SJSA1 (cell line): ENCODE measurements at regions not wholly inside any gene's neighbourhood (a gene's known extent, or its start where the extent isn't known, plus 50 kb on each side); places are given as distances from the start of the nearest gene placed in this dataset.
A peak's percentile ranks its signal among the peaks of the same experiment; 100 is the strongest.

ENCODE experiments used
- DNase-seq, 2 experiments: peaks; one replicate each; pipeline ENCODE4 v3.0.0-alpha.2; 2015 to 2020; ENCODE audit warnings: low spot score in 2 of 2, low read depth in 1 of 2
- H3K27ac ChIP-seq: fragments of 250-450 bp; sonication (Bioruptor Pico); 2 replicates; pipeline ENCODE4 v1.5.1; 2020; ENCODE audit warnings: mild to moderate bottlenecking, moderate library complexity
- H3K27me3 ChIP-seq: fragments of 250-450 bp; sonication (Bioruptor Pico); replicated peaks from 2 replicates; pipeline ENCODE4 v1.5.1; 2020; ENCODE audit warnings: mild to moderate bottlenecking, moderate library complexity
- H3K36me3 ChIP-seq: fragments of 250-450 bp; sonication (Bioruptor Pico); 2 replicates; pipeline ENCODE4 v1.5.1; 2020; ENCODE audit warnings: mild to moderate bottlenecking
- H3K4me1 ChIP-seq: fragments of 250-450 bp; sonication (Bioruptor Pico); replicated peaks from 2 replicates; pipeline ENCODE4 v1.6.1; 2021; ENCODE audit warnings: mild to moderate bottlenecking
- H3K4me3 ChIP-seq: fragments of 250-450 bp; sonication (Bioruptor Pico); 2 replicates; pipeline ENCODE4 v1.5.1; 2020; ENCODE audit warnings: mild to moderate bottlenecking
- H3K9me3 ChIP-seq: fragments of 250-450 bp; sonication (Bioruptor Pico); replicated peaks from 2 replicates; pipeline ENCODE4 v1.5.1; 2020; ENCODE audit warnings: mild to moderate bottlenecking

DNA sequence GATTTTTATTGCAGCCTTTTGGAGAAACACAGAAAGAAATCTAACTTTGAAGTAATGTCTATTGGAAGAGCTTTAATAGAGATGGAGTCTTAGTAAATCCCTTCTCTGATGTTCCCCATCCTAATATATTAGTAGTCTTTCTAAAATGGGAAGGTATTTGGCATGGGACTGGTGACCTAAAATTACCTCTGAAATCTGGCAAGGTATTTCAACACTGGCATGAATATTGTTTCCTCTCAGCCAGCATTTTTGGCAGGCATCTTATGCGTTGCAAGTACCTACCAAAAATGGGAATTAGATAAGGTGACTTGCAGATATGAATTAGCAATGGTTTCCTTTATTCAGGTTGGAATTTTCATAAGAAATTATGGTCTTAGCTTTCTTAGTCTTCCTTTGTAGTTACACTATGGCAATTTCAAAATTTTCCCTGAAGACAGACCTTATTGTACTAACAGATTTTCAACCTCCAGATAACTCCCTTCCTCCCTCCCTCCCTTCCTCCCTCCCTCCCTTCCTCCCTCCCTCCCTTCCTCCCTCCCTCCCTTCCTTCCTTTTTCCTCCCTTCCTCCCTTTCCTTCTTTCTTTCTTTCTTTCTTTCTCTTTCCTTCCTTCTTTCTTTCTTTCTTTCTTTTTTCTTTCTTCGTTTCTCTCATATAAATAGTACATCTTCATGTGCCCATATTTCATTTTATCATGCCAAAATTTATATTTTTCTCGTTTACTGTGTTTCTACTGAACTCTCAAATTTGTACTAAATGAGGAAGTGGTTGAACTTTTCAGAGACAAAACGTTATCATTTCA, 168.2 kb upstream of the KCNMB2 start:
- no peaks in the 10 kb centered on the region for H3K4me1 ChIP-seq
- no peak overlapping the region for H3K27ac ChIP-seq
- no peaks in the 10 kb centered on the region for H3K27me3 ChIP-seq
- no peak overlapping the region for H3K4me3 ChIP-seq
- no peaks in the 10 kb centered on the region for H3K9me3 ChIP-seq
- H3K36me3 ChIP-seq = no peaks in the 10 kb centered on the region
- DNase-seq = no peak

DNA sequence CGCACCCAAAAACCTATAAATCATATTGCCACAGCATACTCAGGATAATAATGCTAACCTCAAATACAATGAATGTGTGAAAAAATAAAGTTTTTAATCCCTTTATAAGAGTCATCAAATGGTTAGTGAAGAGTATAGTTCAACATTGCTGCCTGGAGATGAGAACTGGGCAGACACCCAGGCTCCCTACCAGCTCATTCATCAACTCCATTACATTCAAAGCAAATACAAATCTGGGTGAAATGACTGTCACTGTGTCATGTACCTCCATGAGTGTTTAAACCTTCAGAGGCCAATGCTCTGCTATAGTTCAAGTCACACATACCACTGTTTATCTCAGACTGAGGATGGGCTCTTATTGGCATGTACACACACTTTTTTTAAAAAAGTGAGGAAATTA, 167.2 kb upstream of the KCNMB2 start:
- Histone ChIP-seq H3K27ac (no peak overlapping the region), H3K4me3 (no peak overlapping the region), H3K27me3 (no peaks in the 10 kb centered on the region), H3K9me3 (no peaks in the 10 kb centered on the region), H3K4me1 (no peaks in the 10 kb centered on the region), H3K36me3 (no peaks in the 10 kb centered on the region)
- DNase-seq = no peak

DNA sequence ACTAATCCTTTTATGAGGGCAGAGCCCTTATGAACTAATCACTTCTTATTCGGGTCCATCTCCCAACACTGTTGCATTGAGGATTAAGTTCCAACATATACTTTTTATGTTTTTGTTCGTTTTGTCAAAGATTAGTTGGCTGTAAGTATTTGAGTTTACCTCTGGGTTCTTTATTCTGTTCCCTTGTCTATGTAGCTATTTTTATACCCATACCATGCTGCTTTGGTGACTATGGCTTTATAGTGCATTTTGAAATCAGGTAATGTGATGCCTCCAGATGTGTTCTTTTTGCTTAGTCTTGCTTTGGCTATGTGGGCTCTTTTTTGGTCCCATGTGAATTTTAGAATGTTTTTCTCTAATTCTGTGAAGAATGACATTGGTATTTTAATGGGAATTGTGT, 166.4 kb upstream of the KCNMB2 start:
- Histone ChIP-seq H3K27me3 (no peaks in the 10 kb centered on the region), H3K36me3 (no peaks in the 10 kb centered on the region), H3K4me1 (no peaks in the 10 kb centered on the region), H3K4me3 (no peak overlapping the region), H3K9me3 (no peaks in the 10 kb centered on the region), H3K27ac (no peak overlapping the region)
- DNase-seq = no peak

DNA sequence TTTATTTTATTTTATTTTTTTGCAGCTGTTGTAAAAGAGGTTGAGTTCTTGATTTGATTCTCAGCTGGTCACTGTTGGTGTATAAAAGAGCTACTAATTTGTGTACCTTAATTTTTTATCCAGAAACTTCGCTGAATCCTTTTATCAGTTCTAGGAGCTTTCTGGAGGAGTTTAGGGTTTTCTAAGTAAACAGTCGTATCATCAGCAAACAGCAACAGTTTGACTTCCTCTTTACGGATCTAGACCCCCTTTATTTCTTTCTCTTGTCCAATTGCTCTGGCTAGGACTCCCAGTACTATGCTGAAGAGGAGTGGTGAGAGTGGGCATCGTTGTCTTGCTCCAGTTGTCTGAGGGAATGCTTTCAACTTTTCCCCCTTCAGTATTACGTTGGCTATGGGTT, 165.8 kb upstream of the KCNMB2 start:
- no peak for DNase-seq
- no peak overlapping the region for H3K4me3 ChIP-seq

DNA sequence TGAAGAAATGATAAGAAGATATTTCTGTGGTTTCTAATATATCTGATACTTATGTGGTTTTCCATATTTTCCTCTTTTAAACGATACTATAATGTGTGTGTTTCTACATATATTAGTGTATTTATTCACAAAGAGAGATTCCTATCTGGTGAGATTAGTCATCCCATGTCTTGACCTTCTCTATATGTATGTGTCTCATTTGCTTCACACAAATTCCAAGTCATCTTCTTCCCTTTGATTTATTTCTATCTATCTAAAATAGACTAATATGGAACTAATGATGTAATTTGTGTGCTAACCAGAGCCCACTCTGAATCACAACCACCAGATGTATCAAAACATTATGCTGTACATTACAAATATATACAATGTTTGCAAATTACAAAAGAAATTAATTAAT, 154.7 kb upstream of the KCNMB2 start:
- peaks cover 14% of the 10 kb centered on the region for H3K4me1 ChIP-seq
- H3K27me3 ChIP-seq = no peaks in the 10 kb centered on the region
- no peaks in the 10 kb centered on the region for H3K9me3 ChIP-seq
- H3K4me3 ChIP-seq = no peak overlapping the region
- H3K36me3 ChIP-seq = no peaks in the 10 kb centered on the region
- DNase-seq = no peak
- no peak overlapping the region for H3K27ac ChIP-seq

More for the DNA sequence above, 165.8 kb upstream of the KCNMB2 start:
- no peak overlapping the region for H3K27ac ChIP-seq
- H3K36me3 ChIP-seq = no peaks in the 10 kb centered on the region
- no peaks in the 10 kb centered on the region for H3K9me3 ChIP-seq
- H3K4me1 ChIP-seq = no peaks in the 10 kb centered on the region
- H3K27me3 ChIP-seq = no peaks in the 10 kb centered on the region

DNA sequence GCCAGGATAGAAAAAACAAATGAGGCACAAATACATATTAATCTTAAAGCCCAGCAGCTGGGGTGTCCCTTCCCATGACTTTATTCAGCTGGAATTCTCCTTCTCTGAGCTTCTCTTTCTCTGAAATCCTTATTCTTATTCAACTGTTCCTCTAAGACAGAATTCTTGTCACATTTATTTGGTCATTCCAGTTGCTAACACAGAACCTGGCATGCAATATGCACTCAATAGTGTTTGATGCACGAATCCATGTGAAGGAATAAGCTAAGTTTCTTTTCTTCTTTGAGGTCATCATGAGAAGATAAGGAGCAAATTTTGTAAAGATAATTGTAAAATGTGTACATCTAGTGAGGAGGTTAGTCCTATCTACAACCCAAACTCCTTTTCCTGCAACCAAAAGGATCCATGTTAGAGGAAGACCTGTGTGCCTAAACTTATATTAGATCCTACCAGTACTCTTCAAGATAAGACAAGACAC, 154.2 kb upstream of the KCNMB2 start:
- Histone ChIP-seq H3K4me3 (no peak overlapping the region), H3K36me3 (no peaks in the 10 kb centered on the region), H3K27ac (0 out of 2 replicates have a peak overlapping the region, but pooled peaks have one; percentile 8), H3K4me1 (peaks cover 14% of the 10 kb centered on the region), H3K9me3 (no peaks in the 10 kb centered on the region), H3K27me3 (no peaks in the 10 kb centered on the region)
- no peak for DNase-seq

DNA sequence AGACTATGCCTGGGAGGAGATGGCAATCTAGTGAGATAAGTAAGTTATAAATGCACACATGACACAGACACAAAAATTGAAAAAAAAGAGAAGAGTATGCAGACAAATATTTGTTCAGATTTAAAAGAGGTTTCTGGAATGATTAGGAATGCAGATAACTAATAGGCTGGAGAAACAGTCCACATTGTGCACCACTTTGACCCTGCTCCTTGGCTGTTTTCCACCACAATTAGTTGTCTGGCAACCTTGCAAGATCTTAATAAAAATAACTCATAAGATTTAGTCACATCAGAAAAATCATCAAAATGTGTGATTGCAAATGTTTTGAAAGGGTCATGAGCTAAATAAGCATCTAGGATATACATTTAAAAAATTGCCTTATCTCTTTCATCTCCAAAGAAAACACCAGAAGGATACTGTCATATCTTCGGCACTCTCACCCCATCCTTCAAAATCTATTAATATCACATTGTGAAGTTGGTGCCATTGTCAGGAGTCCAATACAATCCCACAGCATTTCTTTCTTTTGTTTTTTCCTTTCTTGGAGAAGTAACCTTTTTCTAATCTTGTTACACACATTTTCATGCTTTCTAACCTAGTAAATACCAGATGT, 153.7 kb upstream of the KCNMB2 start:
- 0 out of 2 replicates have a peak overlapping the region, but pooled peaks have one; percentile 8 for H3K27ac ChIP-seq
- no peaks in the 10 kb centered on the region for H3K9me3 ChIP-seq
- no peak overlapping the region for H3K4me3 ChIP-seq
- H3K4me1 ChIP-seq = peaks cover 14% of the 10 kb centered on the region
- no peaks in the 10 kb centered on the region for H3K36me3 ChIP-seq
- peak in 1 of 2 experiments; percentile 42 for DNase-seq
- no peaks in the 10 kb centered on the region for H3K27me3 ChIP-seq

DNA sequence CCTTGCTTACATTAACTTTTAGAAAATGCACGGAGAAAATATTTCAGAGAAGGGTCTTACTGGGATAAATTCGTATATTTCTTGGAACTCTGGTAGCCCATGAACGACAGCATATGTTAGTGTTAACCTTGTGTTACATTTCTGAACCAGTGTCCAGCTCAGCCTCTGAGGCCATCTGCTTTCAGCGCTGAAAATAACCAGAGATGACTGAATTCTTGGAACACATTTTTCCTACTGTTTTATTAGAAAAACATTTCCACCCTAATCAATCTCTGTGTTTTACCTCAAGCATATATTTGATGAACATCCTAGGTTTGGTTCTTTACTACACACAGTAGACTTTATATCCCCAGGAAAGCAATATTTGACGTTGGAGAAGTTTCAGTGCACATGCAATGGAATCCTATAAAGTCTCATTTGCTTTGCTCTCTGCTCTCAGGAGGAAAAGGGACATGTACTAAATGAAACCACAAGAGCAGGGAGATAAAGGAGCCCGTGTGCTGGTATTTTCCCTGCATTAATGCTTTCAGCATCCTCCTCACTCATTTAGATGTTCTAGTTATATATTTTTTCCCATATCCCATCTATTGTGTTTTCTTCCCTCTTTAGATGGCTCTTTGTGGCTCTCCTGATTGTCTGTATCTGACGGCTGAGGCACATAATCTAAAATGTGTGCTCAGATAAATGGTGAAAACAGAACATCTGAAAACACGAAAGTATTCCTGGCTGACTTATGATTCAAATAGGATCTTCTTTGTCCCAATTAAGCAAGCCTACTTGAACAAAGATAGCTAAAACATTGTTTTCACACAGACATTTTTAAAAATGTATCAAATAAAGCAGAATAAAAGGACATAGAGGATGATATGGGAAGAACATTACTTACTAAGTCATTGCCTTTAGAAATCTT, 151.7 kb upstream of the KCNMB2 start:
- DNase-seq = no peak
- no peaks in the 10 kb centered on the region for H3K9me3 ChIP-seq
- no peak overlapping the region for H3K27ac ChIP-seq

DNA sequence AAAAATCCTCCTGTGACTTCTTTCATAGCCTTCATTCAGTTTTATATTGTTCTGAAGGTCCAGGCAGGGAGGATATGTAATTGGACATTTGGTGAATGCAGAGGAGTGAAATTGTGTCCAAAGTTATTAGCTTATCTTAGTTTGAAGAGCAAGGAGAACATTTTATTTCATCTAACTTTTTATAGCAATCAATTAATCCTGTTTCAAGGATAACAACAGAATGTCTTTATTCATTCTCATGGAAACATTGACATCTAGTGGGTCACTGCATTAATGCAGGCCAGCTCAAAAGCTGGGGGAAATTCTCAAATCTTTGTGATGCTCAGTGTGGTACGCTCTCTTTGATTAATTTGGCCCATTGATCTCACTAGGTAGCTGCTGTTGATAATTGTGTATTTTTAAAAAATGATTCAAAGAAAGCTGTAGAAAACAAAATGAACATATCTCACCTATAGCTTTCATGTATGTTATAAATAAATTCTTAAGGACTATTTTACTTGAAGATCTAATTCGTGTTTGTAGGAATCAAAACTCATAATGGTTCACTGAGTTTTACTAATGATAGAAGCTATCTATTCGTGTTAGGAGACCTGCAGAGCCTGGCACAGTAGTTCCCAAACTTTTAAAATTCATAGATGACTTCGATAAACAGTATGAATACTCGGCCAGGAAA, 150.8 kb upstream of the KCNMB2 start:
- Histone ChIP-seq H3K4me1 (peaks cover 14% of the 10 kb centered on the region), H3K4me3 (no peak overlapping the region), H3K9me3 (no peaks in the 10 kb centered on the region), H3K36me3 (no peaks in the 10 kb centered on the region), H3K27ac (no peak overlapping the region), H3K27me3 (no peaks in the 10 kb centered on the region)
- DNase-seq = peak in 1 of 2 experiments; percentile 48

More for the DNA sequence above, 151.7 kb upstream of the KCNMB2 start:
- Histone ChIP-seq H3K4me1 (peaks cover 14% of the 10 kb centered on the region), H3K4me3 (no peak overlapping the region), H3K36me3 (no peaks in the 10 kb centered on the region), H3K27me3 (no peaks in the 10 kb centered on the region)

DNA sequence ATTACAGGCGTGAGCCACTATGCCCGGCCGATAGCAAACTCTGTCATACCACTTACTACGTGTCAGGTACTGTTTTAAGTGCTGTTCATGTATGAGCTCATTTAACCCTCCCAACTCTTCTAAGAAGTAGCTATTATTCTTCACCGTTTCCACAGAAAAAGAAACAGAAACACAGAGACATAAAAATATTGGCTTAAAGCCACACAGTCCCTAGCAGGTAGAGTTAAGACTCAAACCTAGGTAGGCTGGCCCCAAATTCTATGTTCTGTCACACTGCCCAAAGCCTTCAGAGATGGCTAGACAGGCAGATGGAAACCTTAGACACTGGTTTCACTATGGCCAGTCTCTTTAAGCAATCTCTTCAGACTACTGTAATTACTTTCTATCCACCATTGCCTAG, 149.8 kb upstream of the KCNMB2 start:
- Histone ChIP-seq H3K4me3 (no peak overlapping the region), H3K9me3 (no peaks in the 10 kb centered on the region), H3K36me3 (no peaks in the 10 kb centered on the region), H3K27me3 (no peaks in the 10 kb centered on the region), H3K27ac (no peak overlapping the region), H3K4me1 (peaks cover 14% of the 10 kb centered on the region)
- DNase-seq = no peak

DNA sequence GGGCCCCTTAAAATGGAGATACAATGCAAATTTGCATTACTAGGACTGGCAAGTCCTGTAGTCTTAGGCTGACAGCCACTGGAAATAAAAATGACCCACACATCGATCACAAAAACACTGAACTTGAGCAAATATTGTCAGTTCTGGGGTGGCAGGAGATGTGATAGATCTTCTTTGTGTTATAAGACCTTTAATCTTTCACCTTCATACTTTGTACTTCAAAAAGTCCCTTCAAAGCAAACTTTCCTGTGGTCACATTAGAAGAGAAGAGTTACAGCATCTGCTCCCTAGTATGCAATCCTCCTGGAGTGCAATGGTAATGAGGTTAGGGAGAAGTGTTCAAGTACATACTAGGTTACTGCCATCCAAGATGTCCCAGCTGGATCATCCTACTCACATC, 149.4 kb upstream of the KCNMB2 start:
- Histone ChIP-seq H3K9me3 (no peaks in the 10 kb centered on the region), H3K4me3 (no peak overlapping the region), H3K27ac (no peak overlapping the region), H3K4me1 (peaks cover 10% of the 10 kb centered on the region), H3K27me3 (no peaks in the 10 kb centered on the region), H3K36me3 (no peaks in the 10 kb centered on the region)
- no peak for DNase-seq

DNA sequence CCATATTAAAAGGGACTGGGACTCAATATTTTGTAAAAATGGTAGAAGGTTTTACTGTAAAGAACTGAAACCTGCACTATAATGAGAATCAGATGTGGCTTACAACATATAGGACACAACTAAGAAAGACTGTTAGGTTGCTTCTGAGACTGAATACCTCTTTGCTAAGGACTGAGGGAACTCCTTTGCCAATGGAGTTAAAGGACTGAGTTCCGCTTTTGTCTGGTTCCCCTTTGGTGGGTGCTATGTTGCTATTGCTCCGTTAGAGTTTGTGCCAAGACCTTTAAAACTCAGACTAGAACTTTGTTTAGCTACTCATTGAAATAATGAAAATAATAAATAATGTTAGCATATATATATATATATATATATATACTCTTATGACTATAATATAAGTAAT, 147.8 kb upstream of the KCNMB2 start:
- no peaks in the 10 kb centered on the region for H3K27me3 ChIP-seq
- H3K9me3 ChIP-seq = no peaks in the 10 kb centered on the region
- H3K36me3 ChIP-seq = no peaks in the 10 kb centered on the region
- no peak overlapping the region for H3K4me3 ChIP-seq
- DNase-seq = no peak
- H3K4me1 ChIP-seq = peaks cover 10% of the 10 kb centered on the region
- no peak overlapping the region for H3K27ac ChIP-seq

DNA sequence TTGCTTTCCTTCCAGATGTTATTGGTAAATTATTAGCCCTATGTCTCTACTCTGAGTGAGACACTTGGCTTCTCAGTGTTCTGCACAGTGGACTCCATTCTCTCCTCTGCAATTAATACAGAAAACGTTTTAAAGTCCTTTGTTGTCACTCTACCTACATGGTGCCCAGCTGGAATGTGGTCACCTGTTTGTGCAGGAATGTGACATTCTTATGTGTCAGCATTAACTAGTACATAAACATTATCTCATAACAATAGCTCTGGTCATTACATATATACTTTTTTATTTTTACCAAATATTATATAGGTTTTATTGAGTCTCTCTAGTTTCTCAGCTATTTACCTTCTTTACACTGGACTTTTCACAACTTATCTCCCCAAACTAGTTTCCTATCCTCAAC, 147.0 kb upstream of the KCNMB2 start:
- Histone ChIP-seq H3K4me3 (no peak overlapping the region), H3K27me3 (no peaks in the 10 kb centered on the region), H3K36me3 (no peaks in the 10 kb centered on the region), H3K4me1 (peaks cover 18% of the 10 kb centered on the region), H3K9me3 (no peaks in the 10 kb centered on the region), H3K27ac (no peak overlapping the region)
- DNase-seq = no peak
